Calu3 (cell line): ENCODE measurements at regions not wholly inside any gene's neighbourhood (a gene's known extent, or its start where the extent isn't known, plus 50 kb on each side); places are given as distances from the start of the nearest gene placed in this dataset.
"Not testable (repeated sequence)": the region's sequence is repeated elsewhere in the genome, so short reads cannot be mapped to it uniquely, and the experiment has no call there.

ENCODE experiments used
- BruUV-seq: library from RNA; stranded (reverse); fragments of 400-500 nt; replicated peaks from 2 replicates; lab custom pipeline; 2021; lab: Mats Ljungman, UMichigan
- CTCF ChIA-PET: fragments of 300-600 bp; sonication (Branson Sonifier 250); formaldehyde crosslinking; loops from one replicate; lab custom pipeline; 2022; ENCODE audit warnings: antibody characterized with exemption; lab: Charles Lee
- DNase-seq: peaks from one replicate; pipeline ENCODE4 v3.0.0; 2022
- H3K27ac Mint-ChIP-seq: one replicate; pipeline ENCODE4 v1.8.0; 2022; ENCODE audit warnings: mixed read lengths; ENCODE audit not compliant: unreplicated experiment
- H3K27me3 Mint-ChIP-seq: one replicate; pipeline ENCODE4 v1.8.0; 2022; ENCODE audit warnings: mixed read lengths; ENCODE audit not compliant: unreplicated experiment
- H3K36me3 Mint-ChIP-seq: one replicate; pipeline ENCODE4 v1.8.0; 2022; ENCODE audit warnings: mild to moderate bottlenecking, moderate library complexity, mixed read lengths; ENCODE audit not compliant: insufficient read depth, unreplicated experiment
- H3K4me1 Mint-ChIP-seq: one replicate; pipeline ENCODE4 v1.8.0; 2022; ENCODE audit warnings: mild to moderate bottlenecking, low read depth, mixed read lengths; ENCODE audit not compliant: unreplicated experiment
- H3K4me3 Mint-ChIP-seq: one replicate; pipeline ENCODE4 v1.8.0; 2022; ENCODE audit warnings: mild to moderate bottlenecking, low read depth, moderate library complexity, mixed read lengths; ENCODE audit not compliant: unreplicated experiment
- H3K9me3 Mint-ChIP-seq: one replicate; pipeline ENCODE4 v1.8.0; 2022; ENCODE audit warnings: low read depth, mixed read lengths; ENCODE audit not compliant: unreplicated experiment
- intact Hi-C: fragments of 100-400 bp; cut with micrococcal nuclease; formaldehyde crosslinking; loops from one replicate; pipeline ENCODE4 v1.10.0; 2022; ENCODE audit not compliant: unreplicated experiment
- TF ChIP-seq, protein P1 (sequence below): fragments of 200-600 bp; IDR thresholded peaks from one replicate; pipeline ENCODE4 v1.8.0; 2022; ENCODE audit warnings: antibody characterized with exemption; ENCODE audit not compliant: unreplicated experiment

DNA sequence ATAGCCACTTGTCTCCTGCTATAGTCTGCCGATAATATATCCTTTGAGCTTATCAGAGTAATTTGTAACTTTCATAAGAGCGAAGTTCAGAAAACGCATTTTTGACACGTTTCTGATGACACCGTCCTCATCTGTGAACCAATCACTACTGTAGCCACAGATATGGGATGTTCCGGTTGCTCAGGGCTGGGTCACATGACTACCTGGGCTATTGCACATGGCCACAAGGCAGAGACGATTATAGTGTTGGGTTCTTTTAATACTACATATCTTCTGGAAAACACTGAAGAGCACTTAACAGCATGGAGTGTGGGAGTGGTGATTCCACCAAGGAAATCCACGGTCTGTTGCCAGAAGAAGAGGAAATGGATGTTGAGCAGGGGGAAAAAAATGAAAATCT, 115.0 kb upstream of the ADRA1B start:
- H3K27ac Mint-ChIP-seq, result no peak overlapping the region
- no peaks in the 10 kb centered on the region for H3K9me3 Mint-ChIP-seq
- intact Hi-C loops, result no loop called here
- no peaks in the 10 kb centered on the region for H3K4me1 Mint-ChIP-seq
- CTCF ChIA-PET, result interaction anchor here (1.0 to 1.3 kb wide), 2 partner anchors 15 to 16 kb away, joined by 3 read pairs; no protein-coding TSS in a partner anchor
- H3K27me3 Mint-ChIP-seq, result no peaks in the 10 kb centered on the region
- DNase-seq, result no peak
- TF ChIP-seq, protein P1, sequence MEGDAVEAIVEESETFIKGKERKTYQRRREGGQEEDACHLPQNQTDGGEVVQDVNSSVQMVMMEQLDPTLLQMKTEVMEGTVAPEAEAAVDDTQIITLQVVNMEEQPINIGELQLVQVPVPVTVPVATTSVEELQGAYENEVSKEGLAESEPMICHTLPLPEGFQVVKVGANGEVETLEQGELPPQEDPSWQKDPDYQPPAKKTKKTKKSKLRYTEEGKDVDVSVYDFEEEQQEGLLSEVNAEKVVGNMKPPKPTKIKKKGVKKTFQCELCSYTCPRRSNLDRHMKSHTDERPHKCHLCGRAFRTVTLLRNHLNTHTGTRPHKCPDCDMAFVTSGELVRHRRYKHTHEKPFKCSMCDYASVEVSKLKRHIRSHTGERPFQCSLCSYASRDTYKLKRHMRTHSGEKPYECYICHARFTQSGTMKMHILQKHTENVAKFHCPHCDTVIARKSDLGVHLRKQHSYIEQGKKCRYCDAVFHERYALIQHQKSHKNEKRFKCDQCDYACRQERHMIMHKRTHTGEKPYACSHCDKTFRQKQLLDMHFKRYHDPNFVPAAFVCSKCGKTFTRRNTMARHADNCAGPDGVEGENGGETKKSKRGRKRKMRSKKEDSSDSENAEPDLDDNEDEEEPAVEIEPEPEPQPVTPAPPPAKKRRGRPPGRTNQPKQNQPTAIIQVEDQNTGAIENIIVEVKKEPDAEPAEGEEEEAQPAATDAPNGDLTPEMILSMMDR, result no peak
- no peak overlapping the region for H3K4me3 Mint-ChIP-seq
- BruUV-seq, result no TSS peak
- no peaks in the 10 kb centered on the region for H3K36me3 Mint-ChIP-seq

DNA sequence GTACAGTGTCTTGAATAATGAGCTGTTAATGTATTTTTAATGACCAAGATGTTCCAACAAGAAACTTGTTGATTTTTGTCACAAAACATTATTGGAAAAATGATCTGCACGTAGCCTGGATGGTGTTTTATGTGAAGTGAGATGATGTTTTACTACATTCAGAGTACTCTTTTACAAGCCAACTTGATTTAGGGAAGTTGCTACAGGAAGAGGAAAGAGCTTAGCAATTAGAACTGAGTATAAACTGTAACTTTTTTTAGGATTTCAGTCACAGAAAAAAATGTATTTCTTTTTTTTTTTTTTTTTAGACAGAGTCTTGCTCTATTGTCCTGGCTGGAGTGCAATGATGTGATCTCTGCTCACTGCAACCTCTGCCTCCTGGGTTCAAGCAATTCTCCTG, 113.6 kb upstream of the ADRA1B start:
- no TSS peak for BruUV-seq
- Mint-ChIP-seq H3K4me1 (no peaks in the 10 kb centered on the region), H3K4me3 (no peak overlapping the region), H3K27me3 (no peaks in the 10 kb centered on the region), H3K27ac (no peak overlapping the region), H3K36me3 (no peaks in the 10 kb centered on the region), H3K9me3 (peaks cover 3% of the 10 kb centered on the region)
- TF ChIP-seq, protein P1, result no peak
- CTCF ChIA-PET, result interaction anchor here (0.7 kb wide), 2 partner anchors 9 to 20 kb away, joined by 3 to 6 read pairs; no protein-coding TSS in a partner anchor
- no peak for DNase-seq
- intact Hi-C loops, result no loop called here

DNA sequence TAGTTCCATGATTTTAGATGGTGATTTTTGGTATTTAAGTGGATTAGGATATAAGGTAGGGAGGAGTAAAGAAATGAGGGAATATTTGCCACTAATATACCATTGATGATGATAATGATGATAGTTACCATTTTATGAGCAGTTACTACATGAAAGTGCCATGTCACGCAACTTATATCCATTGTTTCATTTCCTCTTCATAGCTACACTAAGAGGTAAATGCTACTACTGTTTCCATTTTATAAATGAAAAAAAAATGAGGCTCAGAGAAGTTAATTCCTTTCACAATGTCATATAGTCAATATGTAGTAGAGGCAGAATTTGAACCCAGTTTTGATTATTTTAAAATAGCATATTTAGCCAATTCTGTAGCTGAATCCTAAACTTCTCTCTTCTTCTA, 112.2 kb upstream of the ADRA1B start:
- BruUV-seq, result no TSS peak
- intact Hi-C loops, result no loop called here
- TF ChIP-seq, protein P1, result no peak
- Mint-ChIP-seq H3K4me3 (no peak overlapping the region), H3K27ac (no peak overlapping the region), H3K9me3 (peaks cover 3% of the 10 kb centered on the region), H3K27me3 (no peaks in the 10 kb centered on the region), H3K4me1 (no peaks in the 10 kb centered on the region), H3K36me3 (no peaks in the 10 kb centered on the region)
- CTCF ChIA-PET, result interaction anchor here (0.7 kb wide), 1 partner anchor 13 kb away, joined by 4 read pairs; no protein-coding TSS in a partner anchor
- no peak for DNase-seq

DNA sequence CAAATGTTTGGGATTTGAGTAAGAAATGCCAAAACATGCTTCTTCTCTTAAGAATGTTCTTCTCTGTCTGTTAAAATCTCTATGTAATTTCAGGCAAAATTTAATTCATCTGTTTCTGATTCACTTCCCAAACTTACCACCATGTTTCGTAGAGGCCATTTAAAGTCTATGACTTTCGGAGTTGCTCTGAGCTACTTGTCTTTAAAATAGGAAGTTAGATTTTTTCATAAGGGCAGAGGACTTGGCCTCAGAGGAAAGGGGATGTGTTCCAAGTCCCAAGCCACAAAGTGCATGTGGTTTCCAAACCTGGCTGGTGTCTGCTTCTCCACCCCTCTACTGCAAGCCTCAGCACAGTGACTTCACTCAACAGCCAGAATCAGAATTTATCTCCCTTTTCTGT, 111.3 kb upstream of the ADRA1B start:
- intact Hi-C loops, result no loop called here
- Mint-ChIP-seq H3K4me3 (no peak overlapping the region), H3K36me3 (no peaks in the 10 kb centered on the region), H3K9me3 (peaks cover 3% of the 10 kb centered on the region), H3K27ac (no peak overlapping the region), H3K27me3 (no peaks in the 10 kb centered on the region), H3K4me1 (no peaks in the 10 kb centered on the region)
- DNase-seq, result no peak
- TF ChIP-seq, protein P1, result no peak
- CTCF ChIA-PET, result no interaction called here
- no TSS peak for BruUV-seq

DNA sequence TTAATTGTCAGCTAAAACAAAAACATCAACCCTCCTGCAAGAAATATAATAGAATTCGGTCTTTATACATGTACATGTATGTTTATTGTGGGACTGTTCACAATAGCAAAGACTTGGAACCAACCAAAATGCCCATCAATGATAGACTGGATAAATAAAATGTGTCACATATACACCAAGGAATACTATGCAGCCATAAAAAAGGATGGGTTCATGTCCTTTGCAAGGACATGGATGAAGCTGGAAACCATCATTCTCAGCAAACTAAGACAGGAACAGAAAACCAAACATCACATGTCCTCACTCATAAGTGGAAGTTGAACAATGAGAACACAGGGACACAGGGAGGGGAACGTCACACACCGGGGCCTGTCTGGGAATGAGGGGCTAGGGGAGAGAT, 109.1 kb upstream of the ADRA1B start:
- H3K27ac Mint-ChIP-seq, BruUV-seq, DNase-seq, H3K4me1 Mint-ChIP-seq, CTCF ChIA-PET, intact Hi-C loops, H3K9me3 Mint-ChIP-seq, H3K4me3 Mint-ChIP-seq, H3K27me3 Mint-ChIP-seq, H3K36me3 Mint-ChIP-seq: not testable (repeated sequence)
